ENCODE measurements at regions not wholly inside any gene's neighbourhood (a gene's known extent, or its start where the extent isn't known, plus 50 kb on each side); places are given as distances from the start of the nearest gene placed in this dataset.
A peak's percentile ranks its signal among the peaks of the same experiment; 100 is the strongest.

GRCh38 chr12:28937196-28937595, 211.9 kb upstream of the FAR2 start:
- peak; percentile 38 for DNase-seq (ENCODE audit: low spot score)

GRCh38 chr12:28938056-28938455, 211.0 kb upstream of the FAR2 start:
- no peak for DNase-seq (ENCODE audit: low spot score)

- no peak for DNase-seq (ENCODE audit: low spot score)
Observed at GRCh38 chr12:28938581-28939235, 210.4 kb upstream of the FAR2 start.

- DNase-seq (ENCODE audit: low spot score) = no peak
Observed at GRCh38 chr12:28939427-28939826, 209.7 kb upstream of the FAR2 start.

- peak; percentile 25 for DNase-seq (ENCODE audit: low spot score)
Observed at GRCh38 chr12:28941248-28941647, 207.8 kb upstream of the FAR2 start.

GRCh38 chr12:28946361-28946760, 202.7 kb upstream of the FAR2 start:
- DNase-seq (ENCODE audit: low spot score) = no peak

GRCh38 chr12:28948685-28949084, 200.4 kb upstream of the FAR2 start:
- no peak for DNase-seq (ENCODE audit: low spot score)

GRCh38 chr12:28949184-28949583, 199.9 kb upstream of the FAR2 start:
- no peak for DNase-seq (ENCODE audit: low spot score)

- DNase-seq (ENCODE audit: low spot score) = no peak
Observed at GRCh38 chr12:28950049-28950448, 199.0 kb upstream of the FAR2 start.

GRCh38 chr12:28951935-28952334, 197.1 kb upstream of the FAR2 start:
- no peak for DNase-seq (ENCODE audit: low spot score)

GRCh38 chr12:28954333-28954732, 194.7 kb upstream of the FAR2 start:
- no peak for DNase-seq (ENCODE audit: low spot score)

- peak; percentile 49 for DNase-seq (ENCODE audit: low spot score)
Observed at GRCh38 chr12:28955491-28955890, 193.6 kb upstream of the FAR2 start.

- DNase-seq (ENCODE audit: low spot score) = no peak
Observed at GRCh38 chr12:28955931-28956330, 193.1 kb upstream of the FAR2 start.

GRCh38 chr12:28958553-28959195, 190.4 kb upstream of the FAR2 start:
- DNase-seq (ENCODE audit: low spot score) = peak; percentile 52

GRCh38 chr12:28961948-28962384, 187.1 kb upstream of the FAR2 start:
- no peak for DNase-seq (ENCODE audit: low spot score)

GRCh38 chr12:28963554-28963953, 185.5 kb upstream of the FAR2 start:
- peak; percentile 27 for DNase-seq (ENCODE audit: low spot score)

- DNase-seq (ENCODE audit: low spot score) = peak; percentile 11
Observed at GRCh38 chr12:28966046-28966780, 182.9 kb upstream of the FAR2 start.

- no peak for DNase-seq (ENCODE audit: low spot score)
Observed at GRCh38 chr12:28967426-28967825, 181.7 kb upstream of the FAR2 start.

GRCh38 chr12:28973491-28973890, 175.6 kb upstream of the FAR2 start:
- no peak for DNase-seq (ENCODE audit: low spot score)

- peak; percentile 22 for DNase-seq (ENCODE audit: low spot score)
Observed at GRCh38 chr12:28974166-28974565, 174.9 kb upstream of the FAR2 start.

GRCh38 chr12:28974883-28975282, 174.2 kb upstream of the FAR2 start:
- DNase-seq (ENCODE audit: low spot score) = no peak

- DNase-seq (ENCODE audit: low spot score) = no peak
Observed at GRCh38 chr12:28975564-28976340, 173.3 kb upstream of the FAR2 start.

All from AG20443 (cell line).